Activated naive CD4-positive, alpha-beta T cell treated with Interleukin-2 at 50 U/mL for 16 hours (primary cell): ENCODE measurements at regions not wholly inside any gene's neighbourhood (a gene's known extent, or its start where the extent isn't known, plus 50 kb on each side); places are given as distances from the start of the nearest gene placed in this dataset.

Experiments used
- DNase-seq: peaks from one replicate; pipeline ENCODE4 v3.0.0-alpha.2; 2020

GRCh38 chr6:47360388-47360787, 50.7 kb upstream of the TNFRSF21 start:
- DNase-seq: no peak

- DNase-seq: no peak
Measured at GRCh38 chr6:47362857-47363461, 53.3 kb upstream of the TNFRSF21 start.

GRCh38 chr6:47363736-47364135, 54.0 kb upstream of the TNFRSF21 start:
- no peak for DNase-seq

- DNase-seq: no peak
Measured at GRCh38 chr6:47366335-47366890, 56.7 kb upstream of the TNFRSF21 start.

GRCh38 chr6:47371139-47371869, 61.6 kb upstream of the TNFRSF21 start:
- DNase-seq: no peak

- DNase-seq: no peak
Measured at GRCh38 chr6:47371870-47372255, 62.2 kb upstream of the TNFRSF21 start.

GRCh38 chr6:47372318-47372717, 62.6 kb upstream of the TNFRSF21 start:
- no peak for DNase-seq

GRCh38 chr6:47375426-47375825, 65.7 kb upstream of the TNFRSF21 start:
- no peak for DNase-seq

GRCh38 chr6:47376930-47377329, 67.2 kb upstream of the TNFRSF21 start:
- no peak for DNase-seq

- no peak for DNase-seq
Measured at GRCh38 chr6:47377971-47378370, 68.3 kb upstream of the TNFRSF21 start.

- no peak for DNase-seq
Measured at GRCh38 chr6:47379328-47379727, 69.6 kb upstream of the TNFRSF21 start.

GRCh38 chr6:47380251-47380650, 70.5 kb upstream of the TNFRSF21 start:
- no peak for DNase-seq

GRCh38 chr6:47381036-47381435, 71.3 kb upstream of the TNFRSF21 start:
- DNase-seq: no peak

- DNase-seq: no peak
Measured at GRCh38 chr6:47383360-47383759, 73.7 kb upstream of the TNFRSF21 start.

GRCh38 chr6:47391675-47392074, 82.0 kb upstream of the TNFRSF21 start:
- DNase-seq: no peak

GRCh38 chr6:47392251-47392650, 82.5 kb upstream of the TNFRSF21 start:
- no peak for DNase-seq

GRCh38 chr6:47396401-47397069, 81.1 kb upstream of the CD2AP start:
- no peak for DNase-seq

- DNase-seq: no peak
Measured at GRCh38 chr6:47400581-47400980, 77.0 kb upstream of the CD2AP start.

- no peak for DNase-seq
Measured at GRCh38 chr6:47402081-47402480, 75.5 kb upstream of the CD2AP start.

GRCh38 chr6:47403056-47403455, 74.5 kb upstream of the CD2AP start:
- no peak for DNase-seq

GRCh38 chr6:47403801-47404200, 73.8 kb upstream of the CD2AP start:
- no peak for DNase-seq

- no peak for DNase-seq
Measured at GRCh38 chr6:47404435-47404834, 73.2 kb upstream of the CD2AP start.

- no peak for DNase-seq
Measured at GRCh38 chr6:47405273-47405672, 72.3 kb upstream of the CD2AP start.
